ENCODE measurements at regions not wholly inside any gene's neighbourhood (a gene's known extent, or its start where the extent isn't known, plus 50 kb on each side); places are given as distances from the start of the nearest gene placed in this dataset.

DNA sequence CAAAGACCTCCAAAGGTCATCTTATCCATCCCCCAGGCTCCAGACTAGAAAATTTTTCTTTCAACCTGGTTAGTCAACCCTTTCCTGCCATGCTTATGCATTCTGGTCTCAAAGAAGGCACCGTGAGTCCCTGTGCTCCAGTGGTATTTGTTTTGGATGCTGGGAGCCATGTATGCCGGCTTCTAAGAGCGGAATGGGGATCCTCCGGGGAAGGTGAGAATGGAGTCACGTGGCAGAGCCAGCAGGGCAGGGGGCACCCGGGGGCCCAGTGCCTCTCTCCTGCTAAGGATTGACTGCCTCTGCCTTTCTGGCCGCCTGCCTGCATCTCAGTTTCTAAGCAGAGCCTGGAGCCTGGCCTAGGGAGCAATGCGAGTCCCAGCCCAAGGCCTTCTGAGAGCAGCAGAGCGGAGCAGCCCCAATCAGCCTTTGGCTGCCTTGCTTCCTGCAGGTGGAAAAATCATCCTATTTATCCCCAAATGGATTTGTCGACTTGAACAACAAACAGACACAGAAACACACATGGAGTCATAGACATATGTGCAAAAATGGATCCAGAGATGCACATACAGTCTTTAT, 141.0 kb downstream of the PJA1 start:
- H3K27ac ChIP-seq = no peak overlapping the region
- WGBS, 3 donors = 59 to 65% (median 64%) methylated on average over 10 of the region's 10 CpGs
- DNase-seq (no peak), ATAC-seq (no peak)
- no peaks in the 10 kb centered on the region for H3K36me3 ChIP-seq (ENCODE audit: insufficient read depth in 1 of 2, low read depth in 1 of 2)
- no peaks in the 10 kb centered on the region for H3K4me1 ChIP-seq
- no peaks in the 10 kb centered on the region for H3K9me3 ChIP-seq
- intact Hi-C loops (cut with DNase I) = loop anchor here in 1 of 2 donors (10.0 kb wide), 1 partner anchor 269 kb away; no protein-coding TSS in a partner anchor
- no peak overlapping the region for H3K4me3 ChIP-seq
- TF ChIP-seq, protein P1, sequence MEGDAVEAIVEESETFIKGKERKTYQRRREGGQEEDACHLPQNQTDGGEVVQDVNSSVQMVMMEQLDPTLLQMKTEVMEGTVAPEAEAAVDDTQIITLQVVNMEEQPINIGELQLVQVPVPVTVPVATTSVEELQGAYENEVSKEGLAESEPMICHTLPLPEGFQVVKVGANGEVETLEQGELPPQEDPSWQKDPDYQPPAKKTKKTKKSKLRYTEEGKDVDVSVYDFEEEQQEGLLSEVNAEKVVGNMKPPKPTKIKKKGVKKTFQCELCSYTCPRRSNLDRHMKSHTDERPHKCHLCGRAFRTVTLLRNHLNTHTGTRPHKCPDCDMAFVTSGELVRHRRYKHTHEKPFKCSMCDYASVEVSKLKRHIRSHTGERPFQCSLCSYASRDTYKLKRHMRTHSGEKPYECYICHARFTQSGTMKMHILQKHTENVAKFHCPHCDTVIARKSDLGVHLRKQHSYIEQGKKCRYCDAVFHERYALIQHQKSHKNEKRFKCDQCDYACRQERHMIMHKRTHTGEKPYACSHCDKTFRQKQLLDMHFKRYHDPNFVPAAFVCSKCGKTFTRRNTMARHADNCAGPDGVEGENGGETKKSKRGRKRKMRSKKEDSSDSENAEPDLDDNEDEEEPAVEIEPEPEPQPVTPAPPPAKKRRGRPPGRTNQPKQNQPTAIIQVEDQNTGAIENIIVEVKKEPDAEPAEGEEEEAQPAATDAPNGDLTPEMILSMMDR (IDR thresholded peaks at IDR 0.05) = no peak
- peaks cover 0 to 9% (median 0%) of the 10 kb centered on the region in 3 donors for H3K27me3 ChIP-seq (ENCODE audit: insufficient read depth in 3 of 3, low read length in 2 of 3)

DNA sequence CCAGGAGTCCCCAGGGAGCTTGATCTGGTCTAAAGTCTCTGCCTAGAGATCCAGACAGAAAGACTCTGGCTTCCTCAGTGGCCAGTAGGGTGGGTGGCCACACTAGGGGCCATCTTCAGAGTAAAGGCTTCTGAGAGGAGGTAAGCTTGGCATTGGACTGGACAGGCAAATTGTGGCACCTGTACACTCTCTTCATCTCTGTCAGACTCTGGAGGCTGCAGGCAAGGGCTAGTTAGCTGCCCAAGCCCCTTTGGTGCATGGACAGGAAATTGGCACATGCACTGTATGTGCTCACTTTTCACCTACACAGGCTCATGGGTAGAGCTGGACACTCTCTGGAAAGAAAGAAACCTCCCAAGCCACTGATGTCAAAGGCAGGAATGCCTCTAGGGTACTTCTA, 142.8 kb downstream of the PJA1 start:
- H3K4me3 ChIP-seq = no peak overlapping the region
- H3K36me3 ChIP-seq (ENCODE audit: insufficient read depth in 1 of 2, low read depth in 1 of 2) = no peaks in the 10 kb centered on the region
- H3K4me1 ChIP-seq = no peaks in the 10 kb centered on the region
- ATAC-seq = no peak
- TF ChIP-seq, protein P1 (IDR thresholded peaks at IDR 0.05) = no peak
- no peak overlapping the region for H3K27ac ChIP-seq
- DNase-seq = no peak
- intact Hi-C loops (cut with DNase I) = loop anchor here in 1 of 2 donors (10.0 kb wide), 1 partner anchor 268 kb away; no protein-coding TSS in a partner anchor
- peaks cover 0 to 10% (median 0%) of the 10 kb centered on the region in 3 donors for H3K27me3 ChIP-seq (ENCODE audit: insufficient read depth in 3 of 3, low read length in 2 of 3)
- no peaks in the 10 kb centered on the region for H3K9me3 ChIP-seq

- Histone ChIP-seq H3K36me3 (ENCODE audit: insufficient read depth in 1 of 2, low read depth in 1 of 2) (no peaks in the 10 kb centered on the region), H3K4me1 (no peaks in the 10 kb centered on the region), H3K27ac (no peak overlapping the region), H3K27me3 (ENCODE audit: insufficient read depth in 3 of 3, low read length in 2 of 3) (peaks cover 0 to 10% (median 0%) of the 10 kb centered on the region in 3 donors), H3K9me3 (no peaks in the 10 kb centered on the region), H3K4me3 (no peak overlapping the region)
- intact Hi-C loops (cut with DNase I) = loop anchor here in 1 of 2 donors (10.0 kb wide), 1 partner anchor 267 kb away; no protein-coding TSS in a partner anchor
- 59 to 64% (median 62%) methylated on average over 7 to 10 of the region's 10 CpGs for whole genome bisulfite sequencing, 3 donors
- no peak for DNase-seq
- ATAC-seq = no peak
- TF ChIP-seq, protein P1 (IDR thresholded peaks at IDR 0.05) = no peak
These were observed 143.9 kb downstream of the PJA1 start for GRCh38 chrX:69021141-69021960.

DNA sequence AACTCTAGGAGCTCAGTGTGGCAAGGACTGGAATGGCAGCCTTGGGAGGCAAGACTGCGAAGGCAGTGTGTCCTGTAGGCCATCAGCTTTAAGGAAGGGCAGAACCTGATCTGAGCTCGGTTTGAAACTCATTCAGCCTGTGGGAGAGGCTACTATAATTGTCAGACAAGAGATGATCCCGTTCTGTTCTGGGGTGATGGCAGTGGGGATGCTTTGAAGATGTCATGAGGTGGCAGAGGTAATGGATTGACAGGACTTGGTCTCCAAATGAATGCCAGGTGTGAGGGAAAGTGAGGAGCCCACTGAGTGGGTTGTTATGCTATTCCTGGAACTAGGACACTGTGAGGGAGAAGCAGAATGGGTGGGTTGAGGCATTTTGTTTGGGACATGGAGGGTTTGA, 144.9 kb downstream of the PJA1 start:
- no peak for ATAC-seq
- no peak for DNase-seq
- TF ChIP-seq, protein P1 (IDR thresholded peaks at IDR 0.05) = no peak
- no peaks in the 10 kb centered on the region for H3K9me3 ChIP-seq
- H3K27ac ChIP-seq = no peak overlapping the region
- peaks cover 0 to 10% (median 0%) of the 10 kb centered on the region in 3 donors for H3K27me3 ChIP-seq (ENCODE audit: insufficient read depth in 3 of 3, low read length in 2 of 3)
- intact Hi-C loops (cut with DNase I) = loop anchor here in 1 of 2 donors (10.0 kb wide), 1 partner anchor 266 kb away; no protein-coding TSS in a partner anchor
- H3K36me3 ChIP-seq (ENCODE audit: insufficient read depth in 1 of 2, low read depth in 1 of 2) = no peaks in the 10 kb centered on the region
- 76 to 95% (median 90%) methylated on average over 3 of the region's 3 CpGs for WGBS, 3 donors
- H3K4me1 ChIP-seq = no peaks in the 10 kb centered on the region
- no peak overlapping the region for H3K4me3 ChIP-seq

Measured in psoas muscle (tissue), 7 donors.